Stimulated activated effector memory CD8-positive, alpha-beta T cell treated with anti-CD3 and anti-CD28 coated beads, Interleukin-12 subunit alpha, Interleukin-12 subunit beta, amount 100 ng/mL, for 72 hours (primary cell): ENCODE measurements at regions not wholly inside any gene's neighbourhood (a gene's known extent, or its start where the extent isn't known, plus 50 kb on each side); places are given as distances from the start of the nearest gene placed in this dataset.
A peak's percentile ranks its signal among the peaks of the same experiment; 100 is the strongest.

Source experiments
- ATAC-seq: fragments of 150-1000 bp; cut with Tn5 transposase; 2 replicates; pipeline ENCODE4 v1.10.0; 2021
- DNase-seq, 2 donors: peaks; one replicate each; pipeline ENCODE4 v3.0.0; 2021 to 2022; ENCODE audit warnings: low spot score in 2 of 2
- H3K27ac Mint-ChIP-seq: one replicate; pipeline ENCODE4 v1.8.0; 2022; ENCODE audit warnings: mild to moderate bottlenecking, mixed read lengths
- H3K36me3 Mint-ChIP-seq: one replicate; pipeline ENCODE4 v1.8.0; 2022; ENCODE audit warnings: mild to moderate bottlenecking, mixed read lengths
- H3K4me1 Mint-ChIP-seq: one replicate; pipeline ENCODE4 v1.8.0; 2022; ENCODE audit warnings: mixed read lengths
- H3K4me3 Mint-ChIP-seq: one replicate; pipeline ENCODE4 v1.8.0; 2022; ENCODE audit warnings: mild to moderate bottlenecking, mixed read lengths
- H3K9me3 Mint-ChIP-seq: one replicate; pipeline ENCODE4 v1.8.0; 2022; ENCODE audit warnings: mixed read lengths

- Mint-ChIP-seq H3K4me3 (no peak overlapping the region), H3K9me3 (no peaks in the 10 kb centered on the region), H3K27ac (no peak overlapping the region), H3K36me3 (no peaks in the 10 kb centered on the region), H3K4me1 (no peaks in the 10 kb centered on the region)
- DNase-seq (no peak), ATAC-seq (no peak)
Measured at GRCh38 chr14:54331516-54331915, 65.3 kb upstream of the CDKN3 start.

DNA sequence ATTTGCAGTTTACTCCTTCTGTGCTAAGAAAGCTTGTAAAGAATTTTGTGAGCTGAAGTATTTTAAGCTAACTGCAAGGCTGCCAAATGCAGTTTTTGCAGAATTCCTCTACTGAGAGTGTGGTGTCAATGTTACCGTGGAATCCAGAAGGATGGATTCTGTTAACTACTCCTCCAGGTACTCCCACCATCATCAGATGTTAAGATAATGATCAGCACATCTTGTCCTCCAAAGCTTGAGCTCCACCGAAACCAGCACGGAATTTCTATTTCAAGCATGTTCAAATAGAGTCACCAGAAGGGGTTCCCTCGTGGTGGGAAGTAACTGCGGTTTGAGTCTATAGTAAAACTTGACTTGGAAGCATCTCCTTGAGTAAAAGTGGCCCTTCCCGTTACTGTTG, 64.3 kb upstream of the CDKN3 start:
- DNase-seq (no peak), ATAC-seq (no peak)
- Mint-ChIP-seq H3K36me3 (no peaks in the 10 kb centered on the region), H3K27ac (no peak overlapping the region), H3K4me3 (no peak overlapping the region), H3K4me1 (no peaks in the 10 kb centered on the region), H3K9me3 (no peaks in the 10 kb centered on the region)

- DNase-seq (no peak), ATAC-seq (no peak)
- no peak overlapping the region for H3K4me3 Mint-ChIP-seq
- no peaks in the 10 kb centered on the region for H3K36me3 Mint-ChIP-seq
- no peak overlapping the region for H3K27ac Mint-ChIP-seq
- H3K4me1 Mint-ChIP-seq = no peaks in the 10 kb centered on the region
- no peaks in the 10 kb centered on the region for H3K9me3 Mint-ChIP-seq
Measured at GRCh38 chr14:54333511-54333910, 63.3 kb upstream of the CDKN3 start.

DNA sequence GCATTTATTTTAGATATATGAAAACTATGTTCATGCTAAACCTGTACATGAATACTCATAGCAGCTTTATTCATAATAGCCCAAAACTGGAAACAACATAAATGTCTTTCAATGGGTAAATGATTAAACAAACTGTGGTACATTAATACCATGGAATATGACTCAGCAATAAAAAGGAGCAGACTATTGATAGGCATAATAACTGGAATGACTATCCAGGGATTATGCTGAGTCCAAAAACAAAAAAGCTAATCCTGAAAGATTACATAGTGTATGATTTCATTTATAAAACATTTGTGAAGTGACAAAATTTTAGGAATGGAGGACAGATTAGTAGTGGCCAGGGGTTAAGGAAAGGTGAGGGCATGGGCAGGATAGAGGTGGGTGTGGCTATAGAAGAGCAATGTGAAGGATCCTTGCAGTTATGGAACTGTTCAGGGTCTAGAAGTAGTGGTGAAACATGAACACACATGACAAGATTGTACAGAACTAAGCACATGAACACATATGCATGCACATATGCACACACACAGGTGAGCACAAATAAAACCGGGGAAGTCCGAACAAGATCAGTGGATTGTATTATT, 61.1 kb upstream of the CDKN3 start:
- Mint-ChIP-seq H3K27ac (no peak overlapping the region), H3K9me3 (no peaks in the 10 kb centered on the region), H3K4me1 (no peaks in the 10 kb centered on the region), H3K4me3 (no peak overlapping the region), H3K36me3 (no peaks in the 10 kb centered on the region)
- DNase-seq (no peak), ATAC-seq (no peak)

- H3K4me3 Mint-ChIP-seq = no peak overlapping the region
- no peak overlapping the region for H3K27ac Mint-ChIP-seq
- H3K36me3 Mint-ChIP-seq = no peaks in the 10 kb centered on the region
- H3K9me3 Mint-ChIP-seq = no peaks in the 10 kb centered on the region
- H3K4me1 Mint-ChIP-seq = no peaks in the 10 kb centered on the region
- no peak for DNase-seq
- no peak for ATAC-seq
Measured at GRCh38 chr14:54337314-54337713, 59.5 kb upstream of the CDKN3 start.

GRCh38 chr14:54338696-54339317, 58.0 kb upstream of the CDKN3 start:
- no peaks in the 10 kb centered on the region for H3K36me3 Mint-ChIP-seq
- DNase-seq = no peak
- H3K27ac Mint-ChIP-seq = no peak overlapping the region
- no peak overlapping the region for H3K4me3 Mint-ChIP-seq
- H3K4me1 Mint-ChIP-seq = no peaks in the 10 kb centered on the region
- no peak for ATAC-seq
- no peaks in the 10 kb centered on the region for H3K9me3 Mint-ChIP-seq

DNA sequence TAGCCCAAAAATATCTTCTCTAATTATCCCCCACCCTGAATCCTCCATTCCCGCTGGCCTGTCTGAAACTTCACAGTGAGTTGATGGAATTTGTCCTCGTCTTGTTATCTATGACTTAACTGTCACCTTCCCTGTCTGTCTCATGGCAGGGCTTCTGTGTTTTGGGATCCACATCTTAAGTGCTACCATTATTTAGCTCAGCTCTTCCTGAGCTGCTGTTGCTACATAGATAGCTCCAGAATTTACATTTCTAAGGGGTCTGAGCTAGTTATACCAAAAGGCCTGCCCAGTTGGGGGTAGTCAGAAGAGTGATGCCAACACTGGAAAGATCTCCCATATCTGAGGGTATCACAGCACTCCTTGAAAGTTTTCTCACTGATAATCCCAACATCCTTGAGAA, 57.0 kb upstream of the CDKN3 start:
- no peak overlapping the region for H3K4me3 Mint-ChIP-seq
- no peaks in the 10 kb centered on the region for H3K4me1 Mint-ChIP-seq
- H3K27ac Mint-ChIP-seq = no peak overlapping the region
- H3K9me3 Mint-ChIP-seq = no peaks in the 10 kb centered on the region
- ATAC-seq = no peak
- no peaks in the 10 kb centered on the region for H3K36me3 Mint-ChIP-seq
- no peak for DNase-seq

DNA sequence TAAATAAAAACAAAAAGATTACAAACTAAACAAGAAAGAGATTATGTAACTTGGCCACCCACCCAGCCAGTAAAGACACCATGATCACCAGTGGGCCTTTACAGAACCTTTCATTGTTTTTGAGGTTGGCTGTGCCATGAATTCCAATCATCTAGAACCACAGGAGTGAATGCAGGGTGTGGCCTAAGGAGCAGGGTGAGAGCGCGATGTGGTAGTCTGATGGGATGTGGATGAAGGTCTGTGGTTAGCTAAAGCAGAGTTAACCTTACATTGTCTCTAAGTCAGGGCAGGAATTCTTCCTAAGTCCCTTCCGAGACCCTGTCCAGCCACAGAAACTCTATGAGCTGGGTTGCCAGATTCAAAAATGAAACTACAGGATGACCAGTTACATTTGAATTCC, 54.0 kb upstream of the CDKN3 start:
- no peak overlapping the region for H3K27ac Mint-ChIP-seq
- H3K4me1 Mint-ChIP-seq = no peaks in the 10 kb centered on the region
- no peak for ATAC-seq

DNA sequence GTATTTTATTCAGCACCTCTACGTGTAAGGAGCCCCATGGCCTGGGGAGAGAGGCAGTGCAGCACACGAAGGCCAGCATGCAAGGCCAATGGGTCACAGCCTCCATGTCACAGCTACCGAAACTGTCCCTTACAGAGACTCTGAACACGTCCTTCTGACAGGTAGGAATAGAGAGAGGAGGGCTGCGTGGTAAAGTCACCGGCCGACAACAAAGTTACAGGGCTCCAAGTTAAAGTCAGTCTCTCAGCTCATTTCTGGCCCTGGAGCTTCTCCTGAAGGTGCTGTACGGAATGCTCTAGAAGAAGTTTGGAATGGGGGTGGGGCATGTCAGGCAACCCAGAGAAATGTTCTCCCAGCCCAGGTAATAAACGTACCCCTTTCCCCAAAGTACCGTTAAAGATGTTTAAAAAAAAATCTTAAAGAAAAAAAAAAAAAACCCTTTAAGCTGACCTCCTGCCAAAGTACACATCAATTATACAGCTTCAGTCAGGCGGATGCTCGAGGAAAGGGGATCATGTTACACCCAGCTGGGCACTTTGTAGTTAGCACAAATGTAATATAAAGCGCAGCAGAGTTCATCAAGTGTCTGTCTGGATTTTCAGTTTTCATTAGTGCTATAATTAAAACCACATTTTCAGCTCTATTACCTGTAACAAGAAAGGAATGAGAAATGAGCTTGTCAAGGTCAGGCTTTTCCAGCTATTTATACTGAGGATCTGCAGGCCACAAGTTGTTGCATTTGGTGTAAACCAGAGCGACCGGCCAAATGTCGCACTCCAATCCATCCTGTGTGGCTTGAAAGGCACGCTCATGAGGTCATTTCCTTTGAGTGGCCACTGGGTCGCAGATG, 53.3 kb upstream of the CDKN3 start:
- no peaks in the 10 kb centered on the region for H3K4me1 Mint-ChIP-seq
- no peaks in the 10 kb centered on the region for H3K9me3 Mint-ChIP-seq
- H3K4me3 Mint-ChIP-seq = no peak overlapping the region
- ATAC-seq (no peak), DNase-seq (no peak)
- no peaks in the 10 kb centered on the region for H3K36me3 Mint-ChIP-seq
- H3K27ac Mint-ChIP-seq = no peak overlapping the region

More for the DNA sequence above, 54.0 kb upstream of the CDKN3 start:
- no peak for DNase-seq
- Mint-ChIP-seq H3K36me3 (no peaks in the 10 kb centered on the region), H3K4me3 (no peak overlapping the region), H3K9me3 (no peaks in the 10 kb centered on the region)

- H3K4me3 Mint-ChIP-seq = no peak overlapping the region
- no peaks in the 10 kb centered on the region for H3K4me1 Mint-ChIP-seq
- ATAC-seq = peak; percentile 41
- no peak overlapping the region for H3K27ac Mint-ChIP-seq
- H3K9me3 Mint-ChIP-seq = no peaks in the 10 kb centered on the region
- H3K36me3 Mint-ChIP-seq = no peaks in the 10 kb centered on the region
- no peak for DNase-seq
Measured at GRCh38 chr14:54344445-54344844, 52.4 kb upstream of the CDKN3 start.

- no peaks in the 10 kb centered on the region for H3K9me3 Mint-ChIP-seq
- DNase-seq (no peak), ATAC-seq (no peak)
- no peak overlapping the region for H3K27ac Mint-ChIP-seq
- H3K4me3 Mint-ChIP-seq = no peak overlapping the region
- no peaks in the 10 kb centered on the region for H3K4me1 Mint-ChIP-seq
- H3K36me3 Mint-ChIP-seq = no peaks in the 10 kb centered on the region
Measured at GRCh38 chr14:54346257-54346656, 50.5 kb upstream of the CDKN3 start.
